ENCODE measurements at regions not wholly inside any gene's neighbourhood (a gene's known extent, or its start where the extent isn't known, plus 50 kb on each side); places are given as distances from the start of the nearest gene placed in this dataset.
"Not testable (repeated sequence)": the region's sequence is repeated elsewhere in the genome, so short reads cannot be mapped to it uniquely, and the experiment has no call there.

GRCh38 chr3:75896265-75896664 lies 110.9 kb upstream of the ZNF717 start:
- CTCF ChIA-PET: interaction anchor here (0.5 to 0.6 kb wide), 2 partner anchors 14 to 112 kb away, joined by 3 read pairs; no protein-coding TSS in a partner anchor
- Histone ChIP-seq H3K4me3 (ENCODE audit: low read depth, low read length) (no peak overlapping the region), H3K27ac (ENCODE audit: extremely low read depth, low read depth, low read length) (no peak overlapping the region), H3K4me1 (ENCODE audit: control insufficient read depth, insufficient read depth, low read length) (no peaks in the 10 kb centered on the region), H3K36me3 (ENCODE audit: control insufficient read depth in 2 of 2, insufficient read depth in 1 of 2, low read length in 2 of 2) (no peaks in the 10 kb centered on the region), H3K9me3 (ENCODE audit: control insufficient read depth, insufficient read depth, low read depth, low read length) (no peaks in the 10 kb centered on the region)
- no peak for TF ChIP-seq RBAK (tag by site-specific recombination; IDR thresholded peaks at IDR 0.05)
- TF ChIP-seq KLF1 (tag by site-specific recombination; IDR thresholded peaks at IDR 0.05): no peak
- no peak for TF ChIP-seq TCF7L2 (IDR thresholded peaks at IDR 0.05; ENCODE audit: borderline replicate concordance, low read depth, low read length)
- TF ChIP-seq, protein P1, sequence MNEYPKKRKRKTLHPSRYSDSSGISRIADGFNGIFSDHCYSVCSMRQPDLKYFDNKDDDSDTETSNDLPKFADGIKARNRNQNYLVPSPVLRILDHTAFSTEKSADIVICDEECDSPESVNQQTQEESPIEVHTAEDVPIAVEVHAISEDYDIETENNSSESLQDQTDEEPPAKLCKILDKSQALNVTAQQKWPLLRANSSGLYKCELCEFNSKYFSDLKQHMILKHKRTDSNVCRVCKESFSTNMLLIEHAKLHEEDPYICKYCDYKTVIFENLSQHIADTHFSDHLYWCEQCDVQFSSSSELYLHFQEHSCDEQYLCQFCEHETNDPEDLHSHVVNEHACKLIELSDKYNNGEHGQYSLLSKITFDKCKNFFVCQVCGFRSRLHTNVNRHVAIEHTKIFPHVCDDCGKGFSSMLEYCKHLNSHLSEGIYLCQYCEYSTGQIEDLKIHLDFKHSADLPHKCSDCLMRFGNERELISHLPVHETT (tag by site-specific recombination; IDR thresholded peaks at IDR 0.05): no peak
- TF ChIP-seq ZNF792 (tag by site-specific recombination; IDR thresholded peaks at IDR 0.05): no peak
- TF ChIP-seq ZNF335 (tag by site-specific recombination; conservative IDR thresholded peaks at IDR 0.05): no peak
- TF ChIP-seq ZSCAN4 (tag by site-specific recombination; IDR thresholded peaks at IDR 0.05): no peak
- no peak for TF ChIP-seq ZNF174 (tag by site-specific recombination; IDR thresholded peaks at IDR 0.05)
- TF ChIP-seq ZNF473 (tag by site-specific recombination; IDR thresholded peaks at IDR 0.05): no peak
- TF ChIP-seq, protein P2, sequence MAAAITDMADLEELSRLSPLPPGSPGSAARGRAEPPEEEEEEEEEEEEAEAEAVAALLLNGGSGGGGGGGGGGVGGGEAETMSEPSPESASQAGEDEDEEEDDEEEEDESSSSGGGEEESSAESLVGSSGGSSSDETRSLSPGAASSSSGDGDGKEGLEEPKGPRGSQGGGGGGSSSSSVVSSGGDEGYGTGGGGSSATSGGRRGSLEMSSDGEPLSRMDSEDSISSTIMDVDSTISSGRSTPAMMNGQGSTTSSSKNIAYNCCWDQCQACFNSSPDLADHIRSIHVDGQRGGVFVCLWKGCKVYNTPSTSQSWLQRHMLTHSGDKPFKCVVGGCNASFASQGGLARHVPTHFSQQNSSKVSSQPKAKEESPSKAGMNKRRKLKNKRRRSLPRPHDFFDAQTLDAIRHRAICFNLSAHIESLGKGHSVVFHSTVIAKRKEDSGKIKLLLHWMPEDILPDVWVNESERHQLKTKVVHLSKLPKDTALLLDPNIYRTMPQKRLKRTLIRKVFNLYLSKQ (tag by site-specific recombination; IDR thresholded peaks at IDR 0.05; ENCODE audit: borderline replicate concordance): no peak
- TF ChIP-seq MEIS1 (CRISPR knock-in tag; IDR thresholded peaks at IDR 0.05; ENCODE audit: borderline replicate concordance): no peak
- no peak for TF ChIP-seq ZNF404 (tag by site-specific recombination; IDR thresholded peaks at IDR 0.05)
- POLR2A ChIA-PET: no interaction called here

DNA sequence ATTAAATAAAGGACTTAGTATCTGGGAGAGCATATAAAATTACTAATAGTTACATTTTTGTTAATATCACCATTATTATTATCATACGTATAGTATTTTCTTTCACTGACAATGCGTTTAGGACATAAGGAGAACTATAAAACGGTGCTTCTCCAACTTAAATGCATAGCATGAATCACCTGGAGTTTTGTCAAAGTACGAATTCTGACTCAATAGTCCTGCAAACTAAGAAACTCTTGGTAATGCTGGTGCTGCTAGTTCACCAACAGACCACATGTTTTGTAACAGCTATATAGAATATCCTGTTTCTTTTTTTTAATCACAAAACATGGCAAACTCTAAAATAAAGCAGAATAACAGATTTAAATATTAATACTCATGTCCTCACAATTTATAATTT lies 116.1 kb upstream of the ZNF717 start:
- H3K27ac ChIP-seq (ENCODE audit: extremely low read depth, low read depth, low read length); H3K4me3 ChIP-seq (ENCODE audit: low read depth, low read length); H3K36me3 ChIP-seq (ENCODE audit: control insufficient read depth in 2 of 2, insufficient read depth in 1 of 2, low read length in 2 of 2); H3K4me1 ChIP-seq (ENCODE audit: control insufficient read depth, insufficient read depth, low read length); H3K9me3 ChIP-seq (ENCODE audit: control insufficient read depth, insufficient read depth, low read depth, low read length); POLR2A ChIA-PET; CTCF ChIA-PET: not testable (repeated sequence)

GRCh38 chr3:75906555-75907112 lies 121.3 kb upstream of the ZNF717 start:
- H3K4me3 ChIP-seq (ENCODE audit: low read depth, low read length): peak overlapping the region; percentile 34
- no peaks in the 10 kb centered on the region for H3K9me3 ChIP-seq (ENCODE audit: control insufficient read depth, insufficient read depth, low read depth, low read length)
- no peaks in the 10 kb centered on the region for H3K36me3 ChIP-seq (ENCODE audit: control insufficient read depth in 2 of 2, insufficient read depth in 1 of 2, low read length in 2 of 2)
- no peak for TF ChIP-seq YY2 (tag by site-specific recombination; IDR thresholded peaks at IDR 0.05)
- TF ChIP-seq, protein P3, sequence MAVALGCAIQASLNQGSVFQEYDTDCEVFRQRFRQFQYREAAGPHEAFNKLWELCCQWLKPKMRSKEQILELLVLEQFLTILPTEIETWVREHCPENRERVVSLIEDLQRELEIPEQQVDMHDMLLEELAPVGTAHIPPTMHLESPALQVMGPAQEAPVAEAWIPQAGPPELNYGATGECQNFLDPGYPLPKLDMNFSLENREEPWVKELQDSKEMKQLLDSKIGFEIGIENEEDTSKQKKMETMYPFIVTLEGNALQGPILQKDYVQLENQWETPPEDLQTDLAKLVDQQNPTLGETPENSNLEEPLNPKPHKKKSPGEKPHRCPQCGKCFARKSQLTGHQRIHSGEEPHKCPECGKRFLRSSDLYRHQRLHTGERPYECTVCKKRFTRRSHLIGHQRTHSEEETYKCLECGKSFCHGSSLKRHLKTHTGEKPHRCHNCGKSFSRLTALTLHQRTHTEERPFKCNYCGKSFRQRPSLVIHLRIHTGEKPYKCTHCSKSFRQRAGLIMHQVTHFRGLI (tag by site-specific recombination; IDR thresholded peaks at IDR 0.05): no peak
- TF ChIP-seq ELK4 (IDR thresholded peaks at IDR 0.05; ENCODE audit: borderline replicate concordance, low read depth, low read length): no peak
- no peak for TF ChIP-seq ZNF2 (tag by site-specific recombination; IDR thresholded peaks at IDR 0.05)
- no peak for TF ChIP-seq ZNF747 (tag by site-specific recombination; IDR thresholded peaks at IDR 0.05)
- no peak for TF ChIP-seq ZNF549 (tag by site-specific recombination; IDR thresholded peaks at IDR 0.05)
- TF ChIP-seq REPIN1 (tag by site-specific recombination; IDR thresholded peaks at IDR 0.05; ENCODE audit: low read depth): no peak
- TF ChIP-seq ZNF311 (tag by site-specific recombination; IDR thresholded peaks at IDR 0.05; ENCODE audit: borderline replicate concordance): no peak
- no peak for TF ChIP-seq ZNF560 (tag by site-specific recombination; IDR thresholded peaks at IDR 0.05; ENCODE audit: borderline replicate concordance)
- no peak for TF ChIP-seq ZNF654 (tag by site-specific recombination; IDR thresholded peaks at IDR 0.05; ENCODE audit: low read depth)
- no peak for TF ChIP-seq KLF9 (tag by site-specific recombination; IDR thresholded peaks at IDR 0.05; ENCODE audit: low read depth)
- TF ChIP-seq BCL11B (tag by site-specific recombination; IDR thresholded peaks at IDR 0.05; ENCODE audit: low read depth): no peak
- no peak overlapping the region for H3K27ac ChIP-seq (ENCODE audit: extremely low read depth, low read depth, low read length)
- no peaks in the 10 kb centered on the region for H3K4me1 ChIP-seq (ENCODE audit: control insufficient read depth, insufficient read depth, low read length)
- POLR2A ChIA-PET: no interaction called here
- CTCF ChIA-PET: interaction anchor here (0.6 kb wide), 1 partner anchor 34 kb away, joined by 3 read pairs; no protein-coding TSS in a partner anchor
